PFSK-1 (cell line): ENCODE measurements at regions not wholly inside any gene's neighbourhood (a gene's known extent, or its start where the extent isn't known, plus 50 kb on each side); places are given as distances from the start of the nearest gene placed in this dataset.

Source experiments
- FOXP2 ChIP-seq: optimal IDR thresholded peaks from 2 replicates; pipeline ENCODE3; 2011; ENCODE audit warnings: borderline replicate concordance, control low read depth, inconsistent platforms; ENCODE audit not compliant: insufficient read depth; ENCODE audit errors: extremely low read length, extremely low read depth
- POLR2AphosphoS5 ChIP-seq: IDR thresholded peaks from 2 replicates; pipeline ENCODE4 v1.6.1; 2012; ENCODE audit warnings: low read depth, mild to moderate bottlenecking, control low read depth, low read length, moderate library complexity
- SIN3A ChIP-seq: IDR thresholded peaks from 2 replicates; pipeline ENCODE4 v1.6.1; 2012; ENCODE audit warnings: mild to moderate bottlenecking, low read length, moderate library complexity, borderline replicate concordance; ENCODE audit not compliant: insufficient read depth
- TAF1 ChIP-seq: IDR thresholded peaks from 2 replicates; pipeline ENCODE4 v1.6.1; 2012; ENCODE audit warnings: low read length, control low read depth, borderline replicate concordance; ENCODE audit not compliant: insufficient read depth
- TF ChIP-seq, protein P1 (sequence below), 2 experiments: IDR thresholded peaks; 2 replicates each; pipeline versions ENCODE4 v1.6.1 to v1.8.0; 2011 to 2012; ENCODE audit warnings: low read depth in 2 of 2, low read length in 2 of 2, control low read depth in 1 of 2, inconsistent platforms in 1 of 2, mild to moderate bottlenecking in 1 of 2, moderate library complexity in 1 of 2; ENCODE audit not compliant: insufficient read depth in 1 of 2

DNA sequence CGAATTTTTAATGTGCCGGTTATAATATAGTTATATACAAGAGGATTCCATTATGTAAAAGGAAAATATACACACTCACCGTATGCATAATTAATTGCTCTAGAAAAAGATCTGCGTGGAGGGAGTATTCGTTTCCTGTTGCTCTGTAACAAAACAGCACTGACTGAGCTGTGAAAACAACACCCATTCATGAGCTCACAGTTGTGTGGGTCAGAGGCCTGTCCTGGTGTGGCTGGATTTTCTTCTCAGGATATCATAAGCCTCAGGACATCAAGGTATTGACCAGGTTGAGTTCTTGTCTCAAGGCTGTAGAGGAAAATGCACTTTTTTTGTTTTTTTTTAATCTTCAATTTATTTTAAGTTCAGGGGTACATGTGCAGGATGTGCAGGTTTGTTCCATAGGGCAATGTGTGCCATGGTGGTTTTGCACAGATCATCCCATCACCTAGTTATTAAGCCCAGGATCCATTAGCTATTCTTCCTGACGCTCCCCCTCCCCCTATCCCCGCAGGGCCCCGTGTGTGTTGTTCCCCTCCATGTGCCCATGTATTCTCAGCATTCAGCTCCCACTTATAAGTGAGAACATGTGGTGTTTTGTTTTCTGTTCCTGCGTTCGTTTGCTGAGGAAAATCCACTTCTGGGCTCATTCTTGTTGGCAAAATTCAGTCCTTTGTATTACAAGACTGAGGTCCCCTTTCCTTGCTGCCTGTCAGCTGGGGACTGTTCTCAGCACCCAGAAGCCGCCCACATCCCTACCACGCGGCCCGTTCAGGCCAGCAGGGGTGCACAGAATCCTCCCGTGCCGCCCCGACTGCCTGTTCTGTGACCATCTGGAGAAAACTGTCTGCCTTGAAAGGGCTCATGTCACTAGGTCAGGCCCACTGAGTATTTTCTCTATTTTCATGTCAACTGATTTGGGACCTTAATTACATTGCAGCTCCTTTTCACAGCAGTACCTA, 87.4 kb upstream of the ERRFI1 start:
- TF ChIP-seq, protein P1, sequence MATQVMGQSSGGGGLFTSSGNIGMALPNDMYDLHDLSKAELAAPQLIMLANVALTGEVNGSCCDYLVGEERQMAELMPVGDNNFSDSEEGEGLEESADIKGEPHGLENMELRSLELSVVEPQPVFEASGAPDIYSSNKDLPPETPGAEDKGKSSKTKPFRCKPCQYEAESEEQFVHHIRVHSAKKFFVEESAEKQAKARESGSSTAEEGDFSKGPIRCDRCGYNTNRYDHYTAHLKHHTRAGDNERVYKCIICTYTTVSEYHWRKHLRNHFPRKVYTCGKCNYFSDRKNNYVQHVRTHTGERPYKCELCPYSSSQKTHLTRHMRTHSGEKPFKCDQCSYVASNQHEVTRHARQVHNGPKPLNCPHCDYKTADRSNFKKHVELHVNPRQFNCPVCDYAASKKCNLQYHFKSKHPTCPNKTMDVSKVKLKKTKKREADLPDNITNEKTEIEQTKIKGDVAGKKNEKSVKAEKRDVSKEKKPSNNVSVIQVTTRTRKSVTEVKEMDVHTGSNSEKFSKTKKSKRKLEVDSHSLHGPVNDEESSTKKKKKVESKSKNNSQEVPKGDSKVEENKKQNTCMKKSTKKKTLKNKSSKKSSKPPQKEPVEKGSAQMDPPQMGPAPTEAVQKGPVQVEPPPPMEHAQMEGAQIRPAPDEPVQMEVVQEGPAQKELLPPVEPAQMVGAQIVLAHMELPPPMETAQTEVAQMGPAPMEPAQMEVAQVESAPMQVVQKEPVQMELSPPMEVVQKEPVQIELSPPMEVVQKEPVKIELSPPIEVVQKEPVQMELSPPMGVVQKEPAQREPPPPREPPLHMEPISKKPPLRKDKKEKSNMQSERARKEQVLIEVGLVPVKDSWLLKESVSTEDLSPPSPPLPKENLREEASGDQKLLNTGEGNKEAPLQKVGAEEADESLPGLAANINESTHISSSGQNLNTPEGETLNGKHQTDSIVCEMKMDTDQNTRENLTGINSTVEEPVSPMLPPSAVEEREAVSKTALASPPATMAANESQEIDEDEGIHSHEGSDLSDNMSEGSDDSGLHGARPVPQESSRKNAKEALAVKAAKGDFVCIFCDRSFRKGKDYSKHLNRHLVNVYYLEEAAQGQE (IDR thresholded peaks at IDR 0.05; ENCODE audit: insufficient read depth in 1 of 2, low read depth in 2 of 2, low read length in 2 of 2): no peak
- TF ChIP-seq SIN3A: no peak
- TF ChIP-seq FOXP2: peak; percentile 88
- TF ChIP-seq POLR2AphosphoS5: peak; percentile 33; the same call in 1 of the 2 replicates
- TF ChIP-seq TAF1: no peak

DNA sequence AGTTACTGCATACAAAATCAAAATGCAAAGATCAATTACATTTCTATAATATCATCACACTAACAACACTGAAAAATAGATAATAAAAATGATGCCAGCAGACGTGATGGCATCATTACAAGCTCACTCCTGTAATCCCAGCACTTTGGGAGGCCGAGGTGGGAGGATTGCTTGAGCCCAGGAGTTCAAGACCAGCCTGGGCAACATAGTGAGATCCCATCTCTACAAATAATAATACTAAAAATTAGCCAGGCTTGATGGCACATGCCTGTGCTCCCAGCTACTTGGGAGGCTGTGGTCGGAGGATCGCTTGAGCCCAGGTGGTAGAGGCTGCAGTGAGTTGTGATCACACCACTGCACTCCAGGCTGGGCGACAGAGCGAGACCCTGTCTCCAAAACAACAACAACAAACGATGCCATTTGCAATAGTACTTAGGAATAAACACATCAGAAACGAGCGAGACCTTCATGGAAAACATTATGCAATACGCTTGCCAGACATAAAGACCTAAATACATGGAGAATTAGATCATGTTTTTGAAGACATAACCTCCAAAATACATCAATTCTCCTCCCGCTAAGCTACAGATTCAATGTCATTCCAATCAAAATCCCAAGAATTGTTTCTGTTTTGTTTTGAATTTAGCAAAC, 86.6 kb upstream of the ERRFI1 start:
- TF ChIP-seq SIN3A (no peak), FOXP2 (no peak), POLR2AphosphoS5 (no peak), TAF1 (no peak)
- TF ChIP-seq, protein P1 (IDR thresholded peaks at IDR 0.05; ENCODE audit: insufficient read depth in 1 of 2, low read depth in 2 of 2, low read length in 2 of 2): no peak

DNA sequence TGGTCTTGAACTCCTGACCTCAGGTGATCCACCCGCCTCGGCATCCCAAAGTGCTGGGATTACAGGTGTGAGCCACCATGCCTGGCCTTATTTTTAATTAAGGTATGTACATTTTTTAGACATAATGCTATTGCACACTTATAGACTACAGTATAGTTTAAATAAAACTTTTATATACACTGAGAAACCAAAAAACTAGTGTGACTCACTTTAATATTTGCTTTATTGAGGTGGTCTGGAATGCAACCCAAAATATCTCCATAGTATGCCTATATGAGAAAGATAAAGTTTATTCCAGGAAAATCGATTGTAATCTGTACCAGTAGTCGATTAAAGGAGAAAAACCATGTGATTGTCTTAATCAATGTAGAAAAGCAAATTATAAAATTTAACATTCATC, 85.5 kb upstream of the ERRFI1 start:
- no peak for TF ChIP-seq POLR2AphosphoS5

DNA sequence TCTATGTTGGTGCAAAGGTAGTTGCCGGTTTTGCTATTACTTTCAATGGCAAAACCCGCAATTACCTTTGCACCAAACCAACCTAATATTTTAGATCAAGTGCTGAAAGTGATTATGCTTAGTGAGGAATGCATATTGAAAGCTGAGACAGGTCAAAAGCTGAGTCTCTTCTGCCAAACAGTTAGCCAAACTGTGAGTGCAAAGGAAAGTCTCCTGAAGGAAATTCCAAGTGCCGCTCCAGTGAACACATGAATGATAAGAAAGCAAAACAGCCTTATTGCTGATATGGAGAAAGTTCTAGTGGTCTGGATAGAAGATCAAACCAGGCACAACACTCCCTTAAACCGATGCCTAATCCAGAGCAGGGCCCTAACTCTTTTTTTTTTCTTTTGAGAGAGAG, 83.1 kb upstream of the ERRFI1 start:
- TF ChIP-seq SIN3A: no peak
- no peak for TF ChIP-seq FOXP2
- no peak for TF ChIP-seq TAF1
- TF ChIP-seq POLR2AphosphoS5: no peak
- TF ChIP-seq, protein P1 (IDR thresholded peaks at IDR 0.05; ENCODE audit: insufficient read depth in 1 of 2, low read depth in 2 of 2, low read length in 2 of 2): no peak

DNA sequence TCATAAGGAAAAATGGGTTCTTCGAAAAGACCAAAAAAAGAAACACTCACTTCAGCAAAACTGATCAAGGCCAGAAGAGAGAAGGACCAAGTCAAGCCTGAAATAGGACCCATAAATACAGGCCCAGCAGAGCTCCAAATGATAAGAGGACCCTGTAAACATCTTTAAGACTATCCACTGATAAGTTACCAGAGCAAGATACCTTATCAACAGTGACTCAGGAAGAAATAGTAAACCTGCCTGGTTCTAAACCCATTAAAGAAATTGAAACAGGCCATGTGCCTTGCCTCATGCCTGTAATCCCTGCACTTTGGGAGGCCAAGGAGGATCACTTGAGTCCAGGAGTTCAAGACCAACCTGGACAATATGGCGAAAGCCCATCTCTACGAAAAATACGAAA, 81.8 kb upstream of the ERRFI1 start:
- TF ChIP-seq TAF1 (no peak), FOXP2 (no peak), SIN3A (no peak), POLR2AphosphoS5 (no peak)
- TF ChIP-seq, protein P1 (IDR thresholded peaks at IDR 0.05; ENCODE audit: insufficient read depth in 1 of 2, low read depth in 2 of 2, low read length in 2 of 2): no peak
